GM12878 (cell line): ENCODE measurements at regions not wholly inside any gene's neighbourhood (a gene's known extent, or its start where the extent isn't known, plus 50 kb on each side); places are given as distances from the start of the nearest gene placed in this dataset.
A peak's percentile ranks its signal among the peaks of the same experiment; 100 is the strongest.

Experiments
- ATAC-seq: fragments of 200-7000 bp; cut with Tn5 transposase; 3 replicates; pipeline ENCODE4 v1.9.1; 2020; ENCODE audit warnings: mild to moderate bottlenecking, moderate library complexity
- BruUV-seq: library from RNA; stranded (reverse); fragments of 400-500 nt; replicated peaks from 2 replicates; lab custom pipeline; 2021; lab: Mats Ljungman, UMichigan
- CTCF ChIA-PET: fragments of 300-600 bp; sonication (Branson Sonifier 250); formaldehyde crosslinking; extraction: SDS; loops from one replicate; lab custom pipeline; 2021; ENCODE audit warnings: inconsistent platforms; lab: Yijun Ruan, JAX
- POLR2A ChIA-PET: fragments of 350-600 bp; formaldehyde crosslinking; extraction: SDS; loops from one replicate; lab custom pipeline; 2021; ENCODE audit warnings: inconsistent platforms; lab: Charles Lee
- RAD21 ChIA-PET: fragments of 300-600 bp; sonication (Branson Sonifier 250); formaldehyde crosslinking; loops from one replicate; lab custom pipeline; 2023; ENCODE audit warnings: antibody characterized with exemption; ENCODE audit not compliant: unreplicated experiment; lab: Charles Lee
- SMC1A ChIA-PET: fragments of 300-600 bp; sonication (Branson Sonifier 250); formaldehyde crosslinking; loops from one replicate; lab custom pipeline; 2023; ENCODE audit not compliant: unreplicated experiment, uncharacterized antibody; lab: Charles Lee
- DNase-seq: peaks from one replicate; pipeline ENCODE4 v3.0.0-alpha.2; 2011; ENCODE audit warnings: low read depth, low spot score
- FAIRE-seq: peaks from 3 replicates; lab custom pipeline; 2011; peaks lifted over from hg19 to GRCh38; lab: Jason Lieb, UNC
- H2AFZ ChIP-seq: 2 replicates; pipeline ENCODE4 v1.6.0; 2011; ENCODE audit warnings: low read depth, low read length, control low read depth; ENCODE audit not compliant: control insufficient read depth
- H3K27ac ChIP-seq: 2 replicates; pipeline ENCODE4 v1.5.1; 2011; ENCODE audit warnings: control low read depth; ENCODE audit not compliant: control insufficient read depth, insufficient read depth
- H3K27me3 ChIP-seq, 2 experiments: replicated peaks in 1 of 2; 2 replicates each; pipeline versions ENCODE4 v1.6.0 to v1.6.1; 2011; ENCODE audit warnings: low read length in 1 of 2; ENCODE audit not compliant: control insufficient read depth in 2 of 2, insufficient read depth in 2 of 2
- H3K36me3 ChIP-seq, 2 experiments: 2 replicates each; pipeline ENCODE4 v1.5.1; 2011; ENCODE audit warnings: low read length in 1 of 2; ENCODE audit not compliant: control insufficient read depth in 2 of 2, insufficient read depth in 2 of 2
- H3K4me1 ChIP-seq: 2 replicates; pipeline ENCODE4 v1.6.1; 2011; ENCODE audit warnings: mild to moderate bottlenecking, low read length, moderate library complexity, mixed read lengths; ENCODE audit not compliant: control insufficient read depth, insufficient read depth
- H3K4me2 ChIP-seq: 2 replicates; pipeline ENCODE4 v1.6.0; 2011; ENCODE audit warnings: control low read depth; ENCODE audit not compliant: control insufficient read depth, insufficient read depth
- H3K4me3 ChIP-seq: fragments of 200-600 bp; sonication (generic); 2 replicates; pipeline ENCODE4 v1.5.1; 2016
- H3K79me2 ChIP-seq: 2 replicates; pipeline ENCODE4 v1.6.0; 2011; ENCODE audit warnings: low read length; ENCODE audit not compliant: control insufficient read depth, insufficient read depth
- H3K9ac ChIP-seq: 2 replicates; pipeline ENCODE4 v1.8.0; 2011; ENCODE audit warnings: low read length, control low read depth, mixed read lengths; ENCODE audit not compliant: control insufficient read depth, insufficient read depth
- H3K9me3 ChIP-seq: replicated peaks from 3 replicates; pipeline ENCODE4 v1.5.1; 2011; ENCODE audit warnings: mild to moderate bottlenecking, low read length; ENCODE audit not compliant: control insufficient read depth, insufficient read depth
- H4K20me1 ChIP-seq: 2 replicates; pipeline ENCODE4 v1.6.0; 2011; ENCODE audit not compliant: control insufficient read depth, insufficient read depth
- E4F1 ChIP-seq: fragments of 450-650 bp; IDR thresholded peaks from 2 replicates; pipeline ENCODE4 v1.6.1; 2018; ENCODE audit warnings: borderline replicate concordance, mild to moderate bottlenecking; ENCODE audit not compliant: partially characterized antibody
- EP300 ChIP-seq, 2 experiments: fragments of 150-350 bp in 1 of 2; IDR thresholded peaks; 2 replicates each; pipeline ENCODE4 v1.6.1; 2011 to 2012; ENCODE audit warnings: low read depth in 2 of 2, low read length in 2 of 2, borderline replicate concordance in 1 of 2, improper control_type of control experiment in 1 of 2, inconsistent platforms in 1 of 2; ENCODE audit not compliant: control insufficient read depth in 1 of 2
- ETV6 ChIP-seq, 2 experiments: fragments of 450-650 bp in 1 of 2; IDR thresholded peaks in 1 of 2; conservative IDR thresholded peaks in 1 of 2; 2 replicates each; pipeline ENCODE4 v1.6.1; 2014; ENCODE audit warnings: antibody characterized with exemption in 1 of 2, borderline replicate concordance in 1 of 2, low read depth in 1 of 2, mild to moderate bottlenecking in 1 of 2, moderate library complexity in 1 of 2
- FOS ChIP-seq: IDR thresholded peaks from 3 replicates; pipeline ENCODE4 v1.6.1; 2011; ENCODE audit warnings: borderline replicate concordance; ENCODE audit not compliant: insufficient read length; ENCODE audit errors: extremely low read depth
- FOXK2 ChIP-seq: fragments of 450-650 bp; IDR thresholded peaks from 2 replicates; pipeline ENCODE4 v1.6.1; 2017; ENCODE audit warnings: mild to moderate bottlenecking, moderate library complexity
- IKZF1 ChIP-seq: fragments of 450-650 bp; conservative IDR thresholded peaks from 2 replicates; pipeline ENCODE4 v1.6.1; 2017; ENCODE audit warnings: antibody characterized with exemption, mild to moderate bottlenecking
- MEF2B ChIP-seq: fragments of 450-650 bp; IDR thresholded peaks from 2 replicates; pipeline ENCODE4 v1.6.1; 2018; ENCODE audit warnings: mild to moderate bottlenecking, moderate library complexity; ENCODE audit not compliant: partially characterized antibody, poor library complexity, severe bottlenecking
- RELA ChIP-seq: fragments of 450-650 bp; IDR thresholded peaks from 2 replicates; pipeline ENCODE4 v1.8.0; 2014; ENCODE audit warnings: borderline replicate concordance; ENCODE audit not compliant: partially characterized antibody
- WGBS: methylation state at CpG from one replicate; pipeline ENCODE4 v1.1.6; 2016; ENCODE audit warnings: low lambda C conversion rate; ENCODE audit not compliant: insufficient replicate concordance, insufficient coverage; ENCODE audit errors: missing lambda C conversion rate; 5-methylcytosine and 5-hydroxymethylcytosine counted together
- in situ Hi-C: fragments of 300-500 bp; cut with MboI; formaldehyde crosslinking; loops from 9 replicates; pipeline ENCODE4 v1.14.3; 2018; ENCODE audit warnings: mixed read lengths
- intact Hi-C: fragments of 100-400 bp; cut with micrococcal nuclease; formaldehyde crosslinking; loops from one replicate; pipeline ENCODE4 v1.14.2; 2022; ENCODE audit not compliant: unreplicated experiment
- TF ChIP-seq, protein P1 (sequence below): IDR thresholded peaks from 2 replicates; pipeline ENCODE4 v1.6.1; 2012; ENCODE audit warnings: low read depth, low read length, improper control_type of control experiment
- TF ChIP-seq, protein P2 (sequence below): IDR thresholded peaks from 2 replicates; pipeline ENCODE4 v1.6.1; 2011; ENCODE audit warnings: mild to moderate bottlenecking, low read depth, low read length, moderate library complexity; ENCODE audit not compliant: insufficient replicate concordance
- TF ChIP-seq, protein P3 (sequence below): fragments of 450-650 bp; IDR thresholded peaks from 2 replicates; pipeline ENCODE4 v1.6.1; 2016; ENCODE audit warnings: mild to moderate bottlenecking, moderate library complexity, borderline replicate concordance

- no peaks in the 10 kb centered on the region for H3K79me2 ChIP-seq
- ATAC-seq = no peak; the same call in none of the 3 replicates
- no peak for FAIRE-seq
- H2AFZ ChIP-seq = no peak overlapping the region
- intact Hi-C loops (no loop called here), in situ Hi-C loops (no loop called here)
- no peaks in the 10 kb centered on the region for H3K36me3 ChIP-seq
- SMC1A ChIA-PET = interaction anchor here (1.2 kb wide), 1 partner anchor 9 kb away, joined by 3 read pairs; no protein-coding TSS in a partner anchor
- CTCF ChIA-PET = no interaction called here
- BruUV-seq = no TSS peak
- RAD21 ChIA-PET = no interaction called here
- WGBS = 0% methylated on average over 4 of the region's 4 CpGs
- no peak overlapping the region for H3K27ac ChIP-seq
- H3K4me1 ChIP-seq = no peaks in the 10 kb centered on the region
- no peaks in the 10 kb centered on the region for H4K20me1 ChIP-seq
- no peak overlapping the region for H3K9ac ChIP-seq
- no peaks in the 10 kb centered on the region for H3K27me3 ChIP-seq
- no peak for DNase-seq
- H3K4me3 ChIP-seq = no peak overlapping the region
- H3K9me3 ChIP-seq = no peaks in the 10 kb centered on the region
- TF ChIP-seq ETV6 (conservative IDR thresholded peaks at IDR 0.05 in 1 of 2, IDR thresholded peaks at IDR 0.05 in 1 of 2; ENCODE audit: borderline replicate concordance in 1 of 2, low read depth in 1 of 2) (no peak), IKZF1 (0 out of 2 replicates have a peak, but pooled peaks have one; percentile 8), RELA (no peak), FOXK2 (no peak), E4F1 (no peak), EP300 (IDR thresholded peaks at IDR 0.05; ENCODE audit: borderline replicate concordance in 1 of 2, control insufficient read depth in 1 of 2, low read depth in 2 of 2, low read length in 2 of 2) (peak in 1 of 2 experiments; percentile 18; a peak in 1 of 4 replicates), FOS (no peak), MEF2B (peak; percentile 65)
- TF ChIP-seq, protein P1, sequence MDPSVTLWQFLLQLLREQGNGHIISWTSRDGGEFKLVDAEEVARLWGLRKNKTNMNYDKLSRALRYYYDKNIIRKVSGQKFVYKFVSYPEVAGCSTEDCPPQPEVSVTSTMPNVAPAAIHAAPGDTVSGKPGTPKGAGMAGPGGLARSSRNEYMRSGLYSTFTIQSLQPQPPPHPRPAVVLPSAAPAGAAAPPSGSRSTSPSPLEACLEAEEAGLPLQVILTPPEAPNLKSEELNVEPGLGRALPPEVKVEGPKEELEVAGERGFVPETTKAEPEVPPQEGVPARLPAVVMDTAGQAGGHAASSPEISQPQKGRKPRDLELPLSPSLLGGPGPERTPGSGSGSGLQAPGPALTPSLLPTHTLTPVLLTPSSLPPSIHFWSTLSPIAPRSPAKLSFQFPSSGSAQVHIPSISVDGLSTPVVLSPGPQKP = no peak
- TF ChIP-seq, protein P2, sequence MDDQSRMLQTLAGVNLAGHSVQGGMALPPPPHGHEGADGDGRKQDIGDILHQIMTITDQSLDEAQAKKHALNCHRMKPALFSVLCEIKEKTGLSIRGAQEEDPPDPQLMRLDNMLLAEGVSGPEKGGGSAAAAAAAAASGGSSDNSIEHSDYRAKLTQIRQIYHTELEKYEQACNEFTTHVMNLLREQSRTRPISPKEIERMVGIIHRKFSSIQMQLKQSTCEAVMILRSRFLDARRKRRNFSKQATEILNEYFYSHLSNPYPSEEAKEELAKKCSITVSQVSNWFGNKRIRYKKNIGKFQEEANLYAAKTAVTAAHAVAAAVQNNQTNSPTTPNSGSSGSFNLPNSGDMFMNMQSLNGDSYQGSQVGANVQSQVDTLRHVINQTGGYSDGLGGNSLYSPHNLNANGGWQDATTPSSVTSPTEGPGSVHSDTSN = no peak
- TF ChIP-seq, protein P3, sequence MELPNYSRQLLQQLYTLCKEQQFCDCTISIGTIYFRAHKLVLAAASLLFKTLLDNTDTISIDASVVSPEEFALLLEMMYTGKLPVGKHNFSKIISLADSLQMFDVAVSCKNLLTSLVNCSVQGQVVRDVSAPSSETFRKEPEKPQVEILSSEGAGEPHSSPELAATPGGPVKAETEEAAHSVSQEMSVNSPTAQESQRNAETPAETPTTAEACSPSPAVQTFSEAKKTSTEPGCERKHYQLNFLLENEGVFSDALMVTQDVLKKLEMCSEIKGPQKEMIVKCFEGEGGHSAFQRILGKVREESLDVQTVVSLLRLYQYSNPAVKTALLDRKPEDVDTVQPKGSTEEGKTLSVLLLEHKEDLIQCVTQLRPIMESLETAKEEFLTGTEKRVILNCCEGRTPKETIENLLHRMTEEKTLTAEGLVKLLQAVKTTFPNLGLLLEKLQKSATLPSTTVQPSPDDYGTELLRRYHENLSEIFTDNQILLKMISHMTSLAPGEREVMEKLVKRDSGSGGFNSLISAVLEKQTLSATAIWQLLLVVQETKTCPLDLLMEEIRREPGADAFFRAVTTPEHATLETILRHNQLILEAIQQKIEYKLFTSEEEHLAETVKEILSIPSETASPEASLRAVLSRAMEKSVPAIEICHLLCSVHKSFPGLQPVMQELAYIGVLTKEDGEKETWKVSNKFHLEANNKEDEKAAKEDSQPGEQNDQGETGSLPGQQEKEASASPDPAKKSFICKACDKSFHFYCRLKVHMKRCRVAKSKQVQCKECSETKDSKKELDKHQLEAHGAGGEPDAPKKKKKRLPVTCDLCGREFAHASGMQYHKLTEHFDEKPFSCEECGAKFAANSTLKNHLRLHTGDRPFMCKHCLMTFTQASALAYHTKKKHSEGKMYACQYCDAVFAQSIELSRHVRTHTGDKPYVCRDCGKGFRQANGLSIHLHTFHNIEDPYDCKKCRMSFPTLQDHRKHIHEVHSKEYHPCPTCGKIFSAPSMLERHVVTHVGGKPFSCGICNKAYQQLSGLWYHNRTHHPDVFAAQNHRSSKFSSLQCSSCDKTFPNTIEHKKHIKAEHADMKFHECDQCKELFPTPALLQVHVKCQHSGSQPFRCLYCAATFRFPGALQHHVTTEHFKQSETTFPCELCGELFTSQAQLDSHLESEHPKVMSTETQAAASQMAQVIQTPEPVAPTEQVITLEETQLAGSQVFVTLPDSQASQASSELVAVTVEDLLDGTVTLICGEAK = no peak
- POLR2A ChIA-PET = no interaction called here
- no peak overlapping the region for H3K4me2 ChIP-seq
Measured at GRCh38 chr5:123835421-123835820, 323.4 kb downstream of the CSNK1G3 start.
